Fibroblast of skin of left quadriceps (primary cell): ENCODE measurements at regions not wholly inside any gene's neighbourhood (a gene's known extent, or its start where the extent isn't known, plus 50 kb on each side); places are given as distances from the start of the nearest gene placed in this dataset.

Experiments used
- DNase-seq, 2 experiments: peaks; one replicate each; pipeline ENCODE4 v3.0.0-alpha.2; 2013; ENCODE audit warnings: low read depth in 2 of 2

- no peak for DNase-seq
Measured at GRCh38 chr12:64931321-64931720, 106.9 kb downstream of the TBC1D30 start.

GRCh38 chr12:64931981-64932380, 107.5 kb downstream of the TBC1D30 start:
- DNase-seq: no peak

GRCh38 chr12:64933791-64934190, 109.3 kb downstream of the TBC1D30 start:
- DNase-seq: no peak

- DNase-seq: no peak
Measured at GRCh38 chr12:64937452-64937851, 113.0 kb downstream of the TBC1D30 start.

- no peak for DNase-seq
Measured at GRCh38 chr12:64938179-64938578, 113.7 kb downstream of the TBC1D30 start.

GRCh38 chr12:64943686-64944085, 119.2 kb downstream of the TBC1D30 start:
- DNase-seq: peak; percentile 14 to 28

- no peak for DNase-seq
Measured at GRCh38 chr12:64944966-64945365, 120.5 kb downstream of the TBC1D30 start.

GRCh38 chr12:64946132-64946829, 121.8 kb downstream of the TBC1D30 start:
- no peak for DNase-seq

- no peak for DNase-seq
Measured at GRCh38 chr12:64950711-64951298, 126.4 kb downstream of the TBC1D30 start.

- DNase-seq: no peak
Measured at GRCh38 chr12:64951944-64952343, 127.5 kb downstream of the TBC1D30 start.

- no peak for DNase-seq
Measured at GRCh38 chr12:64955746-64956145, 131.3 kb downstream of the TBC1D30 start.

- no peak for DNase-seq
Measured at GRCh38 chr12:64965920-64966319, 141.5 kb downstream of the TBC1D30 start.

GRCh38 chr12:64968989-64969819, 144.8 kb downstream of the TBC1D30 start:
- no peak for DNase-seq

- DNase-seq: no peak
Measured at GRCh38 chr12:64976131-64976530, 145.0 kb downstream of the WIF1 start.

GRCh38 chr12:64983771-64984278, 137.3 kb downstream of the WIF1 start:
- no peak for DNase-seq

GRCh38 chr12:64991121-64991611, 129.9 kb downstream of the WIF1 start:
- DNase-seq: no peak

GRCh38 chr12:64992116-64992515, 129.0 kb downstream of the WIF1 start:
- no peak for DNase-seq

- DNase-seq: no peak
Measured at GRCh38 chr12:64992641-64993040, 128.5 kb downstream of the WIF1 start.

- peak; percentile 22 to 39 for DNase-seq
Measured at GRCh38 chr12:64993461-64993860, 127.6 kb downstream of the WIF1 start.

- DNase-seq: no peak
Measured at GRCh38 chr12:64995816-64996215, 125.3 kb downstream of the WIF1 start.

- no peak for DNase-seq
Measured at GRCh38 chr12:64997858-64998257, 123.2 kb downstream of the WIF1 start.
